NT2/D1 (cell line): ENCODE measurements at regions not wholly inside any gene's neighbourhood (a gene's known extent, or its start where the extent isn't known, plus 50 kb on each side); places are given as distances from the start of the nearest gene placed in this dataset.

Experiments
- SUZ12 ChIP-seq: IDR thresholded peaks from 2 replicates; pipeline ENCODE4 v1.6.1; 2011; ENCODE audit not compliant: insufficient read length, insufficient read depth; ENCODE audit errors: extremely low read depth
- YY1 ChIP-seq: IDR thresholded peaks from 2 replicates; pipeline ENCODE4 v1.6.1; 2011; ENCODE audit not compliant: insufficient read length, insufficient read depth
- ZNF274 ChIP-seq: IDR thresholded peaks from 2 replicates; pipeline ENCODE4 v1.6.1; 2011; ENCODE audit warnings: mild to moderate bottlenecking, low read depth, low read length

- TF ChIP-seq YY1 (no peak), SUZ12 (no peak), ZNF274 (no peak)
These were observed 149.2 kb upstream of the C1orf21 start for GRCh38 chr1:184237588-184237987.
